ENCODE measurements at regions not wholly inside any gene's neighbourhood (a gene's known extent, or its start where the extent isn't known, plus 50 kb on each side); places are given as distances from the start of the nearest gene placed in this dataset.

DNA sequence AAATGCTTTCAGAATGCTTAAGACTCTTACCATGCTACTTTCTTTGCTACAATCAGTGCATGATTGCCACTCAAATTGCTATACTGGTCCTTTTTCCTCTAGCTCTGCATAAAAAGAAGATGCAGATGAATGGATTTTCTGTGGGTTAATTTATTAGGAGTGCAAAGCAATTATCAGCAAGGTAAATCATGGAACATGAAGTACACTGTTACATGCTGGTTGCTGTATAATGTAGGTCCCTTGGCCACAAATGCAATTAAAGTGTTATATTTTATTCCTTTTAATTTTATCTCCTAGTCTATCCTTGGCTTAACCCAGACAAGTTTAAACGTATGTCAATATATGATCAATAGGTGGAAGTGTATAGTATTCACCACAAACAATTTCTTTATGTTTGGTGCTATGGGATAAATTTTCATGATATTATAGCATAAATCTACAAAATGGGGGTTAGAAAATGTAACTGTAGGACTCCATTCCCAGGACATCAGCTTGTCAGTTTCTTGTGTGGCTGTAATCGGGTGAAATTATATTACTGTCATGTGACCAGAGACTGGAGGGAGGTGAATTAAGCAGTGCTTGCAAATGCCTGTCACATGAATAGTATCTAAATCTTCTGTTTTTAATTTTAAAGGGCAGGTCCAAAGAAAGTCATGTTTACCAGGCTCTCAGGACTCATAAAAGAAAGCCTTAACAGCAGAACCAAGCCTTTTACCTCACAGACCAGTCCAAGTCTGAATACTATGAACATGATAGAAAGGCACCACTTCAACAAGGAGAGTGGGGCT, 176.9 kb upstream of the ID4 start:
- TF ChIP-seq YY1 (IDR thresholded peaks at IDR 0.05; ENCODE audit: low read depth) = no peak
- no peak for TF ChIP-seq RAD21 (IDR thresholded peaks at IDR 0.05; ENCODE audit: low read depth)
- TF ChIP-seq, protein P1, sequence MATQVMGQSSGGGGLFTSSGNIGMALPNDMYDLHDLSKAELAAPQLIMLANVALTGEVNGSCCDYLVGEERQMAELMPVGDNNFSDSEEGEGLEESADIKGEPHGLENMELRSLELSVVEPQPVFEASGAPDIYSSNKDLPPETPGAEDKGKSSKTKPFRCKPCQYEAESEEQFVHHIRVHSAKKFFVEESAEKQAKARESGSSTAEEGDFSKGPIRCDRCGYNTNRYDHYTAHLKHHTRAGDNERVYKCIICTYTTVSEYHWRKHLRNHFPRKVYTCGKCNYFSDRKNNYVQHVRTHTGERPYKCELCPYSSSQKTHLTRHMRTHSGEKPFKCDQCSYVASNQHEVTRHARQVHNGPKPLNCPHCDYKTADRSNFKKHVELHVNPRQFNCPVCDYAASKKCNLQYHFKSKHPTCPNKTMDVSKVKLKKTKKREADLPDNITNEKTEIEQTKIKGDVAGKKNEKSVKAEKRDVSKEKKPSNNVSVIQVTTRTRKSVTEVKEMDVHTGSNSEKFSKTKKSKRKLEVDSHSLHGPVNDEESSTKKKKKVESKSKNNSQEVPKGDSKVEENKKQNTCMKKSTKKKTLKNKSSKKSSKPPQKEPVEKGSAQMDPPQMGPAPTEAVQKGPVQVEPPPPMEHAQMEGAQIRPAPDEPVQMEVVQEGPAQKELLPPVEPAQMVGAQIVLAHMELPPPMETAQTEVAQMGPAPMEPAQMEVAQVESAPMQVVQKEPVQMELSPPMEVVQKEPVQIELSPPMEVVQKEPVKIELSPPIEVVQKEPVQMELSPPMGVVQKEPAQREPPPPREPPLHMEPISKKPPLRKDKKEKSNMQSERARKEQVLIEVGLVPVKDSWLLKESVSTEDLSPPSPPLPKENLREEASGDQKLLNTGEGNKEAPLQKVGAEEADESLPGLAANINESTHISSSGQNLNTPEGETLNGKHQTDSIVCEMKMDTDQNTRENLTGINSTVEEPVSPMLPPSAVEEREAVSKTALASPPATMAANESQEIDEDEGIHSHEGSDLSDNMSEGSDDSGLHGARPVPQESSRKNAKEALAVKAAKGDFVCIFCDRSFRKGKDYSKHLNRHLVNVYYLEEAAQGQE (IDR thresholded peaks at IDR 0.05; ENCODE audit: low read depth) = no peak
- no peak for TF ChIP-seq EP300 (IDR thresholded peaks at IDR 0.05; ENCODE audit: borderline replicate concordance)
